ENCODE measurements at regions not wholly inside any gene's neighbourhood (a gene's known extent, or its start where the extent isn't known, plus 50 kb on each side); places are given as distances from the start of the nearest gene placed in this dataset.

DNA sequence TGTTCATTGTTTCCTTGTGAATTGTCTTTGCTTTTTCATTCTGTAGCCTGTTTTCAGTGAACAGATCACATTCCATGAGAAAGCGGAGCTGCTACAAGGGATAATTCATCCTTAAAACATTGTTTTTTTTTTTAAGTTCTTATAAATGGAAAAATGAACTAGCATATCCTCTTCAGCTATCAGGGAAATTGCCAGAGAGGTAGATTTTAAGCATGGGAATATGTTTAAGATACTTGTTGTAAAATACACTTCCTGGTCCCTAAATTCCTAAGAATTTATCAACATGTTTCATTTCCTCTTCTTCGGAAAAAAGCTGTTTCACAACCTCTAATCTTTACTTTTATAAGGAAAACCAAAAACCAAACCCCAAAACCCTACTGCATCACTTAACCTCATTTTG lies 238.0 kb downstream of the POSTN start:
- Histone ChIP-seq H3K36me3 (replicated peaks in 1 of 2) (no peaks in the 10 kb centered on the region), H3K4me3 (no peak overlapping the region), H3K27me3 (no peaks in the 10 kb centered on the region), H3K9me3 (replicated peaks in 1 of 3) (no peaks in the 10 kb centered on the region), H3K27ac (no peak overlapping the region), H3K4me1 (replicated peaks in 1 of 2) (no peaks in the 10 kb centered on the region)
- intact Hi-C loops (cut with DNase I): no loop called here
- 35 to 61% (median 55%) methylated on average over 2 of the region's 2 CpGs for WGBS, 4 donors
- no peak for TF ChIP-seq POLR2A (IDR thresholded peaks at IDR 0.05)
- TF ChIP-seq, protein P1, sequence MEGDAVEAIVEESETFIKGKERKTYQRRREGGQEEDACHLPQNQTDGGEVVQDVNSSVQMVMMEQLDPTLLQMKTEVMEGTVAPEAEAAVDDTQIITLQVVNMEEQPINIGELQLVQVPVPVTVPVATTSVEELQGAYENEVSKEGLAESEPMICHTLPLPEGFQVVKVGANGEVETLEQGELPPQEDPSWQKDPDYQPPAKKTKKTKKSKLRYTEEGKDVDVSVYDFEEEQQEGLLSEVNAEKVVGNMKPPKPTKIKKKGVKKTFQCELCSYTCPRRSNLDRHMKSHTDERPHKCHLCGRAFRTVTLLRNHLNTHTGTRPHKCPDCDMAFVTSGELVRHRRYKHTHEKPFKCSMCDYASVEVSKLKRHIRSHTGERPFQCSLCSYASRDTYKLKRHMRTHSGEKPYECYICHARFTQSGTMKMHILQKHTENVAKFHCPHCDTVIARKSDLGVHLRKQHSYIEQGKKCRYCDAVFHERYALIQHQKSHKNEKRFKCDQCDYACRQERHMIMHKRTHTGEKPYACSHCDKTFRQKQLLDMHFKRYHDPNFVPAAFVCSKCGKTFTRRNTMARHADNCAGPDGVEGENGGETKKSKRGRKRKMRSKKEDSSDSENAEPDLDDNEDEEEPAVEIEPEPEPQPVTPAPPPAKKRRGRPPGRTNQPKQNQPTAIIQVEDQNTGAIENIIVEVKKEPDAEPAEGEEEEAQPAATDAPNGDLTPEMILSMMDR (IDR thresholded peaks at IDR 0.05): no peak
- DNase-seq: no peak

DNA sequence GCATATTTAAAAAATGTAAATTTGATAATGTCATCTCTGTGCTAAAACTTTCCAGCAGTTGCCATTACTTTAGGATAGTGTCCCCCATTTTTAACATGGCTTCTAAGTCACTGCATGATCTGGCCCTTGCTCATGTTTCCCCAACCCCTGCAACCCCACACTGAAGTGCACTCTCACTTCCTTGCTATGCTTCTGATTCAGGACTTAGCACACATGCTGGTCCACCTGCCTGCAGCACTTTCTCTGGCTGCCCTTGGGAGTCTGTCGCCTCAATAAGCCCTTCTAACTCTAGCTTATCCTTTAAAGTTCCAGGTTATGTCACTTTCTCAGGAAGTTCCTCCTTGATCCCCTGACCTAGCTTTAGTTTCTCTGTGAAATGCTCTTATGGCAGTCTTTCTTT lies 241.0 kb downstream of the POSTN start:
- no peak for DNase-seq
- Histone ChIP-seq H3K27me3 (no peaks in the 10 kb centered on the region), H3K4me1 (replicated peaks in 1 of 2) (no peaks in the 10 kb centered on the region), H3K4me3 (no peak overlapping the region), H3K9me3 (replicated peaks in 1 of 3) (no peaks in the 10 kb centered on the region), H3K36me3 (replicated peaks in 1 of 2) (no peaks in the 10 kb centered on the region), H3K27ac (no peak overlapping the region)
- TF ChIP-seq, protein P1 (IDR thresholded peaks at IDR 0.05): no peak
- TF ChIP-seq POLR2A (IDR thresholded peaks at IDR 0.05): no peak
- WGBS, 4 donors: 69 to 82% (median 76%) methylated on average over 1 of the region's 1 CpG
- intact Hi-C loops (cut with DNase I): no loop called here

DNA sequence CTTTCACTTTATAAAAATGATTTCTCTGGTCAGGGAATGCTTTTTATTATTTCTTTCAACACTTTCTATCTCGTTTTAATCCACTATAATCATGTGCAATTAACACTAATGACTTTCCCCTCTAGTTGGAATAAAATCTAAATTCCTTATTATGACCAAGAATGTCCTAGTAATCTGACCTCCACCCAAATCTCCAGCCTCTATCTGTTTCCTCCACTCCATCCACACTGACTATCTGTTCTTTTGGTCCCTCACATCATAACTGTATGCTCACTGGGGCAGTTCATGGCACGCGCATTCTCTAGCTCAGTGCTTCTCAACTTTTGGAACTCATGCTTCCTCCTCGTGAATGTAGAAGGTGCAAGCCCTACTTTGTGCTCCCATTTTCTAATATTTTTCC lies 244.7 kb downstream of the POSTN start:
- intact Hi-C loops (cut with DNase I): no loop called here
- Histone ChIP-seq H3K27me3 (no peaks in the 10 kb centered on the region), H3K36me3 (replicated peaks in 1 of 2) (no peaks in the 10 kb centered on the region), H3K4me1 (replicated peaks in 1 of 2) (no peaks in the 10 kb centered on the region), H3K9me3 (replicated peaks in 1 of 3) (no peaks in the 10 kb centered on the region), H3K27ac (no peak overlapping the region), H3K4me3 (no peak overlapping the region)
- TF ChIP-seq POLR2A (IDR thresholded peaks at IDR 0.05): no peak
- TF ChIP-seq, protein P1 (IDR thresholded peaks at IDR 0.05): no peak
- 72 to 83% (median 79%) methylated on average over 4 of the region's 4 CpGs for WGBS, 4 donors
- DNase-seq: no peak

DNA sequence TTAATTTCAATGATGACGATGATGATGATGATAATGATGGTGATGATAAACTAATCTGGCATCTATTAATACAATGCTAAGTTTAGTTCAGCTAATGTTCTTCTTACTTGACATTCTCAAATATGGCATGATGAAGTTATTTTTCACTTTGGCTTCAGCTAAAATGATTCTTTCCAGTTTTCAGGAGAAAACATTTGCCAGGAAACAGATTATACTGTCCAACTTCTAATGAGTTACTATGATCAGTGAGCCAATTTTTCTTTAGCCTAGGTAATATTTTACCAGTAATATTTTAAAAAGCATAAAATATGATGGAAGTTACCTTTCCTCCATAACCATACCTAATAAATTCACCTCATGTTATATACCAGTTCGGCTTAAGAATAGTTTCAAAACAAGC lies 245.7 kb upstream of the CSNK1A1L start:
- H3K27ac ChIP-seq: no peak overlapping the region
- intact Hi-C loops (cut with DNase I): no loop called here
- no peak for DNase-seq

More for the DNA sequence above, 245.7 kb upstream of the CSNK1A1L start:
- Histone ChIP-seq H3K36me3 (replicated peaks in 1 of 2) (no peaks in the 10 kb centered on the region), H3K9me3 (replicated peaks in 1 of 3) (no peaks in the 10 kb centered on the region), H3K4me1 (replicated peaks in 1 of 2) (no peaks in the 10 kb centered on the region), H3K27me3 (no peaks in the 10 kb centered on the region), H3K4me3 (no peak overlapping the region)
- WGBS, 4 donors: 72 to 87% (median 83%) methylated on average over 2 of the region's 2 CpGs
- TF ChIP-seq, protein P1 (IDR thresholded peaks at IDR 0.05): no peak
- TF ChIP-seq POLR2A (IDR thresholded peaks at IDR 0.05): no peak
